Lung microvascular endothelial cell (primary cell): ENCODE measurements at regions not wholly inside any gene's neighbourhood (a gene's known extent, or its start where the extent isn't known, plus 50 kb on each side); places are given as distances from the start of the nearest gene placed in this dataset.
"Not testable (repeated sequence)": the region's sequence is repeated elsewhere in the genome, so short reads cannot be mapped to it uniquely, and the experiment has no call there.

Source experiments
- DNase-seq, 2 donors: peaks; one replicate each; pipeline versions ENCODE4 v3.0.0 to v3.0.0-alpha.2; 2010; ENCODE audit warnings: low read depth in 2 of 2

- no peak for DNase-seq
Measured at GRCh38 chr4:32680946-32681345, 1960.8 kb downstream of the PCDH7 start.

- DNase-seq = no peak
Measured at GRCh38 chr4:32684160-32684559, 1964.0 kb downstream of the PCDH7 start.

GRCh38 chr4:32686123-32686522 lies 1966.0 kb downstream of the PCDH7 start:
- no peak for DNase-seq

GRCh38 chr4:32689518-32689917 lies 1969.3 kb downstream of the PCDH7 start:
- DNase-seq = no peak

- no peak for DNase-seq
Measured at GRCh38 chr4:32697281-32697814, 1977.2 kb downstream of the PCDH7 start.

DNA sequence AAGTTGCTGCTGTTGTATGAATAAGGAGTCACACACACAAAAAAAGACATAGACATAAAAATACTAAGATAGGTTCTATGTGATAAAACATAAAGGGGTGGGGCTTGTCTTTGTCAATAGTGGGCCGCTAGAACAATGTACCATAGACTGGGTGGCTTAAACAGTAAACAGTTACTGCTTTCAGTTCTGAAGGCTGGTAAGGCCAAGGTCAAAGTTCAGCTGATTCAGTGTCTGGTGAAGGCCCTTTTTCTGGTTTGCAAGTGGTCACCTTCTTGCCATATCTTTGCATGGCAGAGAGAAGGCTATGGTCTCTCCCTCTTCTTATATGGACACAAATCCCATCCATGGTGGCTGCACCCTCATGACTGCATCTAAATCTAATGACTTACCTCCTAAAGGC lies 1980.7 kb downstream of the PCDH7 start:
- DNase-seq = no peak

DNA sequence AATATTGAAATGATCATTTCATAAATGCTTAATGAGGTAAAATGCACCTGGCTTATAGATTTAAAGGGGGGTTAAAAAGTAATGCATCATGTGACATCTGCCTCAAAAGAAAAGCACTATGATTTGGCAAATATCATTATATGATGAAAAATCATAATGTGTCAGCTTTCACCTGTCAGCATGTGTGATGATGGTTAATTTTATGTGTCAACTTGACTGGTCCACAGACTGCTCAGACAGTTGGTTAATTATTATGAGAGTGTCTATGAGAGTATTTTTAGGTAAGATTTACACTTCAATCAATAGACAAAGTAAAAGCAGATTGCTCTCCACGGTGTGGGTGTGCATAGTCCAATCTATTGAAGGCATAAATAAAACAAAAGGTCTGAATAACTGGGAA lies 1986.7 kb downstream of the PCDH7 start:
- no peak for DNase-seq

DNA sequence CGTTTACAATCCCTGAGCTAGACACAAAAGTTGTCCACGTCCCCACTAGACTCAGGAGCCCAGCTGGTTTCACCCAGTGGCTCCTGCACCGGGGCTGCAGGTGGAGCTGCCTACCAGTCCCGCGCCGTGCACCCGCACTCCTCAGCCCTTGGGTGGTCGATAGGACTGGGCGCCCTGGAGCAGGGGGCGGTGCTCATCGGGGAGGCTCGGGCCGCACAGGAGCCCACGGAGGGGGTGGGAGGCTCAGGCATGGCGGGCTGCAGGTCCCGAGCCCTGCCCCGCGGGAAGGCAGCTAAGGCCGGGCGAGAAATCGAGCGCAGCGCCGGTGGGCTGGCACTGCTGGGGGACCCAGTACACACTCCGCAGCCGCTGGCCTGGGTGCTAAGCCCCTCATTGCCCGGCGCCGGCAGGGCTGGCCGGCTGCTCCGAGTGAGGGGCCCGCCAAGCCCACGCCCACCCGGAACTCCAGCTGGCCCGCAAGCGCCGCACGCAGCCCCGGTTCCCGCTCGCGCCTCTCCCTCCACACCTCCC lies 1996.0 kb downstream of the PCDH7 start:
- not testable (repeated sequence) for DNase-seq

DNA sequence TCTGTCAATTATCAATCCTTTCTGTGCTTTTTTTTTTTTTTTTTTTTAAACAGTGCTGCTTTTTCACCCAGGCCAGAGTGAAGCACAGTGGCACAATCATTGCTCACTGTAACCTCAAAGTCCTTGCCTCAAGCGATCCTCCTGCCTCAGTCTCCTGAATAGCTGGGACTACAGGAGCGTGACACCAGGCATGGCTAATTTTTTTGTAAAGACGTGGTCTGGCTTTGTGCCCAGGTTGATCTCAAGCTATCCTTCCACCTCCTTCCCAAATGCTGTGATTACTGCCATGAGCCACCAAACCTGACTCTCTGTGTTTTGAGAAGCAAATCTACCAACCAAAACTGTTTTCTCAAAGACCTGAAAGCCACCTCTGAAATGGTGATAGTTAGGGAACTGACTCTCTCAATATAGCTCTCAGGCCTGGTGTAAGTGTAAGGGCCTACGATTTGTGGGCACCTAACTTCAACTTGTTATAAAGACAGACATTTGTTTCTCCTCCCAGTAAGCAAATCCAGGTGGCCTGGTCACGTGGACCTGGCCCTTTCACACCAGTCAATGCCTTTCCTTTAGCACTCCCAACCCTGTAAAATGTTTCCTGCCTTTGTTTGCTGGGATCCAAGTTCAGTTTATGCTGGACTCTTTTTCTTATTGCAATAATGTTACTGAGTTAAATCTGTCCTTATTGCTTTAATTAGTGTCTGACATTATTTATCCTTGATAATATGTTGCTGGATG lies 2015.9 kb downstream of the PCDH7 start:
- DNase-seq = no peak

GRCh38 chr4:32744211-32744610 lies 2024.0 kb downstream of the PCDH7 start:
- no peak for DNase-seq

GRCh38 chr4:32745351-32745750 lies 2025.2 kb downstream of the PCDH7 start:
- DNase-seq = no peak

DNA sequence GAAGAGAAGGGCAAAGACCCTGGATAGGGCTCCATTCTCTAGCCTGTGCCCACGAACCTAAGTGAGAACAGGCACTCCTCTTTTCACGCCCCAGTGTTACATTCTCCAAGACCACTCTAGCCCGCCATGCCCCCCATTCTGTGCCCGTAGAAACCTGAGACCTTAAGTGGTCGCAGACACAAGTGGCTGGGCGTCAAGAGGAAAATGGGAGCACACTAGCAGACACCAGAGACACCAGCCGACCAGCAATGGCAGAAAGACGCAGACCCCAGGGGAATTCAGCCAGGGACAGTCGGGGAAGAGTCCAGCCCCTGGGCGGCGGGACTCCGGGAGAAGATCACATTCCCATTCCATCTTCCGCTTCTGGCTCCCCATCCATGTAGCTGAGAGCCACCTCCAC lies 2027.9 kb downstream of the PCDH7 start:
- no peak for DNase-seq

DNA sequence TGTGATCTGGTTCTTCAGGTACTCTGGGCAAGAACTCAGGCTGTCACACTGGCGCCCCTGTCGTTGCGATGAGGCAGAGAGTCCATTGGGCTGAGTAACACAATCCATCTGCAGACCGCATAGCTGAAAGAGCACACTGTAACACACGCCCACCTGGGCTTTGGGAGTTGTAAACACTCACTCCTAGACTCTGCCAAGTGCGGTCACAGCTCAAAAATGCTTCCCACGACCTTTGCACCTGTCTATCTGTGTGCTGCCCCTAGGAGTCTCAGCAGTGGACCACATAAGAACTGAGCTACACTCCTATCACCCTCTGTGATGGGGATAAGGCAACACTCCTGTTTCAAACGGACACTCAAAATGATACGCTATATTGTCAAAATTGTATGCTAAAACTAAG lies 2028.3 kb downstream of the PCDH7 start:
- no peak for DNase-seq

GRCh38 chr4:32752962-32753361 lies 2032.8 kb downstream of the PCDH7 start:
- DNase-seq = no peak

DNA sequence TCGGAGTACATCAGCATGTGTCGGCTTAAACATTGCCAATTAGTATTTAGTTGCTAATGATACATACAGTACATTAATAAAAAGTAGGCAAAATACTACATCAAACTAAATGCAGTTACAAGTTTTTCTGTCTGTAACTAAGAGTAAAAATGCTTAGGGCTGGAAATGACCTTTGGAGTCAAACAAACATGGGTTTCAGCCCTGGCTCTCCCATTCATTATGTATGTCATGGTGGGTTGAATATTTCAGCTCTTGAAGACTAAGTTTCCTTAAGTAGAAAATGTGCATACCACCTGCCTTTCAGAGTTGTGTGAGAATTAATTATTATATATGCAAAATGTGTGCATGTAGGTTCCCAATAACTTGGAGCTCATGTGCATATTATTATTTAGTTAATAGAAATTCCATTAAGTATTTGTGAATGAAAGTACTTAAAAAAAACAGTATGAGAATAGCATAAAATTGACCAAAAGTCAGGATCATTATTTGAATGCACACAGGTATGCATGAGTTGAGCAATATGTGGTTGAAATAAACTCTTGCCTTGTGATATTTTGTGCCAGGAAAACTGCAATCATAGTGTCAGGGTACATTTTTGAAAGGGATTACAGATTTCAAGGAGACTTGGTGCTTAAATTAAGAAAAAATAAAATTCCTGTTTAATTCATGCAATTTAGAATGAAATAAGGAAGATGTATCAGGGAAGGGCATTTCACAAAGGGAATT lies 2048.7 kb downstream of the PCDH7 start:
- no peak for DNase-seq

GRCh38 chr4:32771491-32771890 lies 2051.3 kb downstream of the PCDH7 start:
- DNase-seq = no peak

DNA sequence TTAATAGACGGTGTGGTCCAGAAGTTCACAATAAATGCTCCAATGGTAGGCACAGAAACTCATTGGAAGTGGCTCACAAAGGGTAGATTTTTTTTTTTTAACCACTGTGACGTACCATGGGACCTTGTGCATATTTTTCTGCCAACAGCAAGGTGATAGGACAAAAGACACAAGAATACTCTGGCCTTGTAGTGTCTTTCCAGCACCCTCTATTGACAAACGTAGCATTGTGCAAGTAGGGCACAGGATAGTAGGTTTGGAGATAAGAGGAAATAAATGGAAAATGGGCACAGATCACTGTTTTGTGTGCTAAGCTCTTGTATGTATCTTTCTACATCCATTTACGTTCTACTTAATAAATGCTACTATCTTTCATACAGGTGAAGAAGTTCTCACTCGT lies 2054.9 kb downstream of the PCDH7 start:
- no peak for DNase-seq

DNA sequence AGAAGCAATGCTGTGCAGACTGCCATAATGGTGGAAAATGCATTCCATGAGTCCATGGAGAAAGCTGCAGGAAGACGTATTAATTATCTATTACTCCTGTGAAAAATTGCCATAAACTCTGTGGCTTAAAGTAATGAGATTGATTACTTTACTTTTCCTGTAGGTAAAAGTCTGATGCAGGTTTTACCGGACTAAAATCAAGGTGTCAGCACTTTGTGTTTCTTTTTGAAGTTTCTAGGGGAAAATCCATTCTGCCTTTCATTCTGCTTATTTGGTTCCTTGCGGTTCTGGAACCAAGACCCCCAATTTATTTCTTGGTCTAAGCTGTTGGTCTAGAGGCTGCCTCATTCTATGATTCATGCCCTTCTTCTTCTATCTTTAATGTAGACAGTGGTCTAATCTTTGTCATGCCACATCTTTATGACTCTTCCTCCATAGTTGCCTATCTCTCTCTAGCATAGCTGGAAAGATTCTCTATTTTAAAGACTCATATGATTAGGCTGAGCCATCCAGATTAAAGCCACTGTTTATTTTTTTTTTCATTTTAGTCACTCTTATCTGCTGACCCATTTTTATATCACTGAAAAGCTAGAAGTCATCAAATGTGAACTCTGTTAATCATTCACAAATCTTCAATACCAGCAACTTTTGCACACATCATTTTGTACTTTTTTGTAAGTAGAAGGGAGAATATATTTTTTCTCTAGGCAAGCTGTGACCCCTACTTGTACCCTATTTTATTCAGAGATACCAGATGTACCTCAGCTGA lies 2056.4 kb downstream of the PCDH7 start:
- no peak for DNase-seq

GRCh38 chr4:32778025-32778424 lies 2057.9 kb downstream of the PCDH7 start:
- DNase-seq = no peak

- no peak for DNase-seq
Measured at GRCh38 chr4:32778938-32779337, 2058.8 kb downstream of the PCDH7 start.

DNA sequence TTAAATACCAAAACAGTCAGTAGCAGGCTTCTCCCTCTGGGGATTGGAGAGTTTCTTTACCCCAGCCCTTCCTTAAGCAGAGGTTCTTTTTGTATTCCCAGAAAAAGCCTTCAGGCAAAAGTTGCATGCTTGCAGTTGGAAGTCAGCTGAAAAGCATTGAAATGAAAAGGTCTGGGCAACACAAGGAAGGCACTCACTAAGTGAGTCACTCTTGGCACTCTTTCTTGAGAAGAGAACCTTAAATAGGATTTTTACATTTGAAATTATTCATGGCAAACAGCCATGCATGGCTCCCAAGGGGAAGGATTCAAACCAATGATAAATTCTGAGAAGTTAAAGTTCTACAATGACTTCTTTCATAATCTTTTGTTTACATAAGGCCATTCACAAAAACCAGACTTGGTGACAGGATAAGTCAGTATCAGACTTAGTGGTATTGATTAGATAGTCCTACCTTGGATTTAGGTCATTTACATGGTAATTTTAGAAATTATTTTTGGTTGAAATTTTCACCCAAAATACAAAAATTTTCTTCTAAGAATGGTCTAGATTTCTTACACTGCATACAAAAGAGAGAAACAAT lies 2068.9 kb downstream of the PCDH7 start:
- DNase-seq = no peak

GRCh38 chr4:32790803-32791202 lies 2070.6 kb downstream of the PCDH7 start:
- no peak for DNase-seq
